Left lung (tissue), 4 donors: ENCODE measurements at regions not wholly inside any gene's neighbourhood (a gene's known extent, or its start where the extent isn't known, plus 50 kb on each side); places are given as distances from the start of the nearest gene placed in this dataset.
A peak's percentile ranks its signal among the peaks of the same experiment; 100 is the strongest.
"Not testable (repeated sequence)": the region's sequence is repeated elsewhere in the genome, so short reads cannot be mapped to it uniquely, and the experiment has no call there.

ENCODE experiments used
- ATAC-seq: fragments of 200-7000 bp; cut with Tn5 transposase; one replicate; pipeline ENCODE4 v1.9.1; 2020; ENCODE audit warnings: moderate library complexity
- DNase-seq, 4 donors: peaks; one replicate each; pipeline ENCODE4 v3.0.0-alpha.2; 2013 to 2020
- H3K27ac ChIP-seq, 2 donors: fragments of 200-600 bp; sonication (generic) in 1 of 2; one replicate each; pipeline versions ENCODE4 v1.5.0 to v1.8.0; 2020 to 2021
- H3K27me3 ChIP-seq, 2 donors: fragments of 200-600 bp; sonication (generic) in 1 of 2; one replicate each; pipeline versions ENCODE4 v1.5.0 to v1.8.0; 2020 to 2021
- H3K36me3 ChIP-seq, 2 donors: fragments of 200-600 bp; sonication (generic) in 1 of 2; one replicate each; pipeline versions ENCODE4 v1.5.0 to v1.8.0; 2020 to 2021
- H3K4me1 ChIP-seq, 2 donors: fragments of 200-600 bp; one replicate each; pipeline ENCODE4 v1.8.0; 2021
- H3K4me3 ChIP-seq, 2 donors: fragments of 200-600 bp; sonication (generic) in 1 of 2; one replicate each; pipeline versions ENCODE4 v1.5.0 to v1.8.0; 2020 to 2021; ENCODE audit warnings: mild to moderate bottlenecking in 1 of 2
- H3K9me3 ChIP-seq, 2 donors: fragments of 200-600 bp; sonication (generic) in 1 of 2; one replicate each; pipeline versions ENCODE4 v1.5.0 to v1.8.0; 2020 to 2021
- intact Hi-C, 2 donors: fragments of 100-400 bp; cut with DNase I; formaldehyde crosslinking; loops; one replicate each; pipeline versions ENCODE4 v1.11.2 to v1.14.2; 2022
- TF ChIP-seq, protein P1 (sequence below), 2 donors: fragments of 200-600 bp; sonication (generic) in 1 of 2; IDR thresholded peaks; one replicate each; pipeline versions ENCODE4 v1.5.0 to v1.8.0; 2021; ENCODE audit warnings: antibody characterized with exemption in 2 of 2
- donor health status: DM: no; HTN: yes; CAD: no.
- donor health status: DM: no; HTN: no; CAD: no.

DNA sequence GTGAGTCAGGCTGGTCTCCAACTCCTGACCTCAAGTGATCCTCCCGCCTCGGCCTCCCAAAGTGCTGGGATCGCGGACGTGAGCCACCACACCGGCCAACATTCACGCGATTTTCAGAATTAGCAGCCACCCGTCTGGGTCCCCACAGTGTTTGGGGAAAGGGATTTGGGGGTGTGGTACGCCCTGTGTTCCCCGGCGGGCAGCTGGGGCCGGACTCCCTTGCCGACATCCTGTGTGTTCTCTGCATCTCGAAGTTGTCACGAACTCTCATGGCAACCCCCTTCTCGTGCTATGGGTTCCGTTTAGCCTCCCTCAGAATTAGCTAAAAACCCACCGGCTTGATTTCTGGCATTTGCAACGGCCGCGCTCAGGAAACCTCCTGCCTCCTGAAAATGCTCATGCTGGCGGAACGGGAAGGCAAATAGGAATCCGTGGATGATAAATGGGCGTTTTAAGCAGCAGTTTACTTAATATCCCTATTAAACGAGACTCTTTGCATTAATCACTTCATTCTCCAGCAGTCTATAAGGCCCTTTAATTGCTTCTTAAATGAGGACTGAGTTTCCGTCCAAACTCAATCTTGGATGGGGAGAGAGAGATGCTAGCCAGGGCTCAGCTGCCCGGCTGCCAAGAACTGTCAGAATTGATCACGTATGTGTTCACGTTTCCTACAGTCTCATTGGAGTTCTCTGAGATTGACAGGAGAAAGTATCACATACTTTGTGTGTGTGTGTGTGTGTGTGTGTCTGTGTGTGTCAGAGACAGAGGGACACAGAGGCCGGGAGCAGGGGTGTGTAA, 78.9 kb upstream of the PPP2R3B start:
- H3K4me3 ChIP-seq = no peak overlapping the region
- no peaks in the 10 kb centered on the region for H3K4me1 ChIP-seq
- peaks cover 0 to 8% of the 10 kb centered on the region in 2 donors for H3K9me3 ChIP-seq
- H3K27me3 ChIP-seq = no peaks in the 10 kb centered on the region
- intact Hi-C loops = no loop called here
- no peaks in the 10 kb centered on the region for H3K36me3 ChIP-seq
- DNase-seq (peak in 1 of 4 donors; percentile 47), ATAC-seq (no peak)
- H3K27ac ChIP-seq = no peak overlapping the region
- TF ChIP-seq, protein P1, sequence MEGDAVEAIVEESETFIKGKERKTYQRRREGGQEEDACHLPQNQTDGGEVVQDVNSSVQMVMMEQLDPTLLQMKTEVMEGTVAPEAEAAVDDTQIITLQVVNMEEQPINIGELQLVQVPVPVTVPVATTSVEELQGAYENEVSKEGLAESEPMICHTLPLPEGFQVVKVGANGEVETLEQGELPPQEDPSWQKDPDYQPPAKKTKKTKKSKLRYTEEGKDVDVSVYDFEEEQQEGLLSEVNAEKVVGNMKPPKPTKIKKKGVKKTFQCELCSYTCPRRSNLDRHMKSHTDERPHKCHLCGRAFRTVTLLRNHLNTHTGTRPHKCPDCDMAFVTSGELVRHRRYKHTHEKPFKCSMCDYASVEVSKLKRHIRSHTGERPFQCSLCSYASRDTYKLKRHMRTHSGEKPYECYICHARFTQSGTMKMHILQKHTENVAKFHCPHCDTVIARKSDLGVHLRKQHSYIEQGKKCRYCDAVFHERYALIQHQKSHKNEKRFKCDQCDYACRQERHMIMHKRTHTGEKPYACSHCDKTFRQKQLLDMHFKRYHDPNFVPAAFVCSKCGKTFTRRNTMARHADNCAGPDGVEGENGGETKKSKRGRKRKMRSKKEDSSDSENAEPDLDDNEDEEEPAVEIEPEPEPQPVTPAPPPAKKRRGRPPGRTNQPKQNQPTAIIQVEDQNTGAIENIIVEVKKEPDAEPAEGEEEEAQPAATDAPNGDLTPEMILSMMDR (IDR thresholded peaks at IDR 0.05) = no peak

DNA sequence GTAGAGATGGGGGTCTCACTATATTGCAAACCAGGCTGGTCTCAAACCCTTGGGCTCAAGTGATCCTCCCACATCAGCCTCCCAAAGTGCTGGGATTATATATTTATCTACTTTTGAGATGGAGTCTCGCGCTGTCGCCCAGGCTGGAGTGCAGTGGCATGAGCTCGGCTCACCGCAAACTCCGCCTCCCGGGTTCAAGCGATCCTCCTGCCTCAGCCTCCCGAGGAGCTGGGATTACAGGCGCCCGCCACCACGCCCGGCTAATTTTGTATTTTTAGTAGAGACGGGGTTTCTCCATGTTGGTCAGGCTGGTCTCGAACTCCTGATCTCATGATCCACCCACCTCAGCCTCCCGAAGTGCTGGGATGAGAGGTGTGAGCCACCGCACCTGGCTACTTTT, 80.1 kb upstream of the PPP2R3B start:
- ATAC-seq, intact Hi-C loops: not testable (repeated sequence)

DNA sequence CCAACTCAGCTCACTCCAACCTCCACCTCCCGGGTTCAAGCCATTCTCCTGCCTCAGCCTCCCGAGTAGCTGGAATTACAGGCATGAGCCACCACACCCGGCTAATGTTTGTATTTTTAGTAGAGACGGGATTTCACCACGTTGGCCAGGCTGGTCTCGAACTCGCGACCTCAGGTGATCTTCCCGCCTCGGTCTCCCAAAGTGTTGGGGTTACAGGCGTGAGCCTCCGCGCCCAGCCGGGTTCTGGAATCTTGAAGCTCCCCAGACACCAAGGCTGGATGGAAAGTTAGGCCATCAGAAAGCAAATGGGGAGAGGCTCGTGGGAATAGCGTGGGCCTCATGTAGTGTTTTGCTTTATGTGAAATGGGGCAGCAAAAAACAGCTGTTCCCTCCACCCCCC, 81.0 kb upstream of the PPP2R3B start:
- H3K4me1 ChIP-seq, intact Hi-C loops, H3K27me3 ChIP-seq, H3K36me3 ChIP-seq, H3K27ac ChIP-seq, H3K4me3 ChIP-seq, ATAC-seq: not testable (repeated sequence)
- peaks cover 0 to 11% of the 10 kb centered on the region in 2 donors for H3K9me3 ChIP-seq
- peak in 1 of 4 donors; percentile 28 for DNase-seq

More for the DNA sequence above, 80.1 kb upstream of the PPP2R3B start:
- not testable (repeated sequence) for H3K9me3 ChIP-seq, H3K36me3 ChIP-seq, H3K4me1 ChIP-seq, H3K27ac ChIP-seq, H3K27me3 ChIP-seq, H3K4me3 ChIP-seq
- DNase-seq = peak in 1 of 4 donors; percentile 58

DNA sequence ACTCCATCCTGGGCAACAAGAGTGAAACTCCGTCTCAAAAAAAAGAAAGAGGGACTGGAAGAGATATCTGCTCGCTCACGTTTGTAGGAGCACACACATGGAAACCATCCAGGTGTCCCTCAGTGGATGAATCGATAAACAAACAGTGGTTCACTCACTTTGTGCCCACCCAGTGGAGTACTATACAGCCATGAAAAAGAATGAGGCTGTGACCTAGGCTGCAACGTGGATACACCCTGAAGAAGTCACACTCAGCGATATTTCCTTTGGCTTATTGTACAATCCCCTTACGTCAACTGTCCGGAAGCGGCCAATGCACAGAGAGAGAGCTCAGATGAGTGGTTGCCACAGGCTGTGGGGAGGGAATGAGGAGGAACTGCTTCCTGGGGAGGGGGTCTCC, 82.3 kb upstream of the PPP2R3B start:
- ATAC-seq (no peak), DNase-seq (no peak)
- Histone ChIP-seq H3K27ac (no peak overlapping the region), H3K9me3 (peaks cover 0 to 14% of the 10 kb centered on the region in 2 donors), H3K4me1 (no peaks in the 10 kb centered on the region), H3K4me3 (no peak overlapping the region), H3K27me3 (no peaks in the 10 kb centered on the region), H3K36me3 (no peaks in the 10 kb centered on the region)
- intact Hi-C loops = no loop called here
- TF ChIP-seq, protein P1 (IDR thresholded peaks at IDR 0.05) = no peak

DNA sequence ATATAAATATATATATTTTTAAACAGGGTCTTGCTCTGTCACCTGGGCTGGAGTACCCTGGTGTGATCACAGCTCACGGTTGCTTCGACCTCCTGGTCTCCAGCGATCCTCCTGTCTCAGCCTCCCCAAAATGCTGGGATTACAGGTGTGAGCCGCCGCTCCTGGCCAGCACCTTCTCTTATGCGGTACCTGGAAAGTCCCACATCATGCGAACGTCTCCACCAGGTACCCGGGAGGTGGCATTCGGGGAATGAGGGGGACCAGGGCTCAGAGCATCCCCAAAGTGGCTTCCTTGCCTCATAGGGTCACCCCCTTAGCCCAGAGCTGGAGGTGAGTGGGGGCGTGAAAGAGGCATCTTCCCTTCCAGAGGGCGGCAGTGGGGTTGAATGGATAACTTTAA, 84.0 kb upstream of the PPP2R3B start:
- Histone ChIP-seq H3K36me3 (no peaks in the 10 kb centered on the region), H3K27ac (no peak overlapping the region), H3K9me3 (peaks cover 0 to 14% of the 10 kb centered on the region in 2 donors), H3K4me3 (no peak overlapping the region), H3K4me1 (no peaks in the 10 kb centered on the region), H3K27me3 (no peaks in the 10 kb centered on the region)
- TF ChIP-seq, protein P1 (IDR thresholded peaks at IDR 0.05) = no peak
- DNase-seq (peak in 1 of 4 donors; percentile 51), ATAC-seq (no peak)
- intact Hi-C loops = no loop called here

DNA sequence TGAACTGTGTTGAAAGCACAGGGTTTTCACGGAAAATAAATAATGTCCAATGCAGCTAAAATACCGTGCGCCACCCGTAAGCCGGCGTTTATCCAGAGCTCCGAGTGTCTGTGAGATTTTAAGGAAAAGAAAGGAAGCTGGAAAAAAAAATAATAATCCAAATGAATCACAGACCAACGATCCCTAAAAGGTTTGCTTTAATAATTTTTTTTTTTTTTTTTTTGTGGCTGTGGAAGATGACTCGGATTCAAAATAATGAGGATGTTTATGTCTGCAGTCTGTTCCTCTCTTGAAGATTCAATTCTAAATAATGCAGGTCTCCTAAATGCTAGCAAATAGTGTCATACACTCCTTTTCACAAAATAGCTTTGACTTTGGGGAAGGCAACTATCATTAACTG, 84.6 kb upstream of the PPP2R3B start:
- Histone ChIP-seq H3K36me3 (no peaks in the 10 kb centered on the region), H3K4me3 (no peak overlapping the region), H3K9me3 (peaks cover 0 to 14% of the 10 kb centered on the region in 2 donors), H3K4me1 (no peaks in the 10 kb centered on the region), H3K27ac (no peak overlapping the region), H3K27me3 (no peaks in the 10 kb centered on the region)
- DNase-seq = no peak
- intact Hi-C loops = no loop called here
- ATAC-seq = no peak
- TF ChIP-seq, protein P1 (IDR thresholded peaks at IDR 0.05) = no peak

DNA sequence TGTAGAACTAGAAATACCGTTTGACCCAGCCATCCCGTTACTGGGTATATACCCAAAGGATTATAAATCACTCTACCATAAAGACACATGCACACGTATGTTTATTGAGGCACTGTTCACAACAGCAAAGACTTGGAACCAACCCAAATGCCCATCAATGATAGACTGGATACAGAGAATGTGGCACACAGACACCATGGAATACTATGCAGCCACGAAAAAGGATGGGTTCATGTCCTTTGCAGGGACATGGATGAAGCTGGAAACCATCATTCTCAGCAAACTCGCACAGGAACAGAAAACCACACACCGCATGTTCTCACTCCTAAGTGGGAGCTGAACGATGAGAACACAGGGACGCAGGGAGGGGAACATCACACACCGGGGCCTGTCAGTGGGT, 85.6 kb upstream of the PPP2R3B start:
- peaks cover 0 to 17% of the 10 kb centered on the region in 2 donors for H3K9me3 ChIP-seq
- intact Hi-C loops, H3K27ac ChIP-seq, H3K4me1 ChIP-seq, H3K27me3 ChIP-seq, H3K4me3 ChIP-seq, ATAC-seq, H3K36me3 ChIP-seq: not testable (repeated sequence)
- DNase-seq = peak in 1 of 4 donors; percentile 35
